IMR-90 (cell line): ENCODE measurements at regions not wholly inside any gene's neighbourhood (a gene's known extent, or its start where the extent isn't known, plus 50 kb on each side); places are given as distances from the start of the nearest gene placed in this dataset.

ENCODE experiments used
- ATAC-seq: fragments of 200-7000 bp; cut with Tn5 transposase; 2 replicates; pipeline ENCODE4 v1.9.1; 2020; ENCODE audit warnings: low read depth, mild to moderate bottlenecking, moderate library complexity
- BruUV-seq: library from RNA; stranded (reverse); fragments of 400-500 nt; replicated peaks from 2 replicates; lab custom pipeline; 2021; lab: Mats Ljungman, UMichigan
- CTCF ChIA-PET: fragments of 300-600 bp; formaldehyde crosslinking; extraction: SDS; loops from one replicate; lab custom pipeline; 2021; ENCODE audit warnings: antibody characterized with exemption; lab: Yijun Ruan, JAX
- POLR2A ChIA-PET: fragments of 300-600 bp; sonication (Branson Sonifier 250); formaldehyde crosslinking; loops from one replicate; lab custom pipeline; 2022; ENCODE audit warnings: antibody characterized with exemption; ENCODE audit not compliant: unreplicated experiment; lab: Charles Lee
- DNase-seq: peaks from one replicate; pipeline ENCODE4 v3.0.0; 2013
- H2AFZ ChIP-seq: replicated peaks from 2 replicates; pipeline ENCODE3; 2013; ENCODE audit warnings: low read length, mild to moderate bottlenecking; ENCODE audit not compliant: poor library complexity
- H2AK5ac ChIP-seq: 2 replicates; pipeline ENCODE4 v1.6.1; 2013; ENCODE audit warnings: low read depth, low read length, inconsistent platforms
- H2AK9ac ChIP-seq: replicated peaks from 2 replicates; pipeline ENCODE3; 2013; ENCODE audit warnings: mild to moderate bottlenecking, low read depth, low read length, moderate library complexity; ENCODE audit not compliant: poor library complexity
- H2BK120ac ChIP-seq: 2 replicates; pipeline ENCODE4 v1.6.1; 2013; ENCODE audit warnings: low read depth, low read length, inconsistent platforms
- H2BK15ac ChIP-seq: 3 replicates; pipeline ENCODE4 v1.6.1; 2013; ENCODE audit warnings: low read depth, low read length, inconsistent platforms
- H2BK20ac ChIP-seq: 2 replicates; pipeline ENCODE4 v1.6.1; 2013; ENCODE audit warnings: low read depth, mild to moderate bottlenecking, inconsistent platforms, low read length, moderate library complexity
- H2BK5ac ChIP-seq: 2 replicates; pipeline ENCODE4 v1.6.1; 2013; ENCODE audit warnings: mild to moderate bottlenecking, low read depth, low read length, inconsistent platforms; ENCODE audit not compliant: poor library complexity, severe bottlenecking
- H3K14ac ChIP-seq: replicated peaks from 2 replicates; pipeline ENCODE4 v1.6.1; 2013; ENCODE audit warnings: low read depth, low read length, inconsistent platforms
- H3K18ac ChIP-seq: 2 replicates; pipeline ENCODE4 v1.6.1; 2013; ENCODE audit warnings: low read depth, low read length, control low read depth
- H3K23ac ChIP-seq: 2 replicates; pipeline ENCODE4 v1.6.1; 2013; ENCODE audit warnings: low read depth, low read length, inconsistent platforms
- H3K27ac ChIP-seq: 2 replicates; pipeline ENCODE4 v1.5.1; 2013; ENCODE audit warnings: mild to moderate bottlenecking, control low read depth, low read length; ENCODE audit not compliant: insufficient read depth
- H3K27me3 ChIP-seq: 2 replicates; pipeline ENCODE4 v1.6.1; 2013; ENCODE audit warnings: low read length; ENCODE audit not compliant: control insufficient read depth, insufficient read depth
- H3K36me3 ChIP-seq: 2 replicates; pipeline ENCODE4 v1.6.1; 2013; ENCODE audit warnings: low read length, mixed read lengths; ENCODE audit not compliant: control insufficient read depth, insufficient read depth
- H3K4ac ChIP-seq: 2 replicates; pipeline ENCODE4 v1.6.1; 2013; ENCODE audit warnings: low read depth, low read length, inconsistent platforms
- H3K4me1 ChIP-seq: 2 replicates; pipeline ENCODE4 v1.6.1; 2013; ENCODE audit warnings: low read length, mixed read lengths; ENCODE audit not compliant: control insufficient read depth, insufficient read depth
- H3K4me2 ChIP-seq: 2 replicates; pipeline ENCODE4 v1.6.1; 2013; ENCODE audit warnings: low read depth, mild to moderate bottlenecking, control low read depth, low read length, moderate library complexity
- H3K4me3 ChIP-seq: 2 replicates; pipeline ENCODE4 v1.5.1; 2013; ENCODE audit warnings: low read depth, mild to moderate bottlenecking, control low read depth, low read length, moderate library complexity; ENCODE audit not compliant: insufficient read depth
- H3K56ac ChIP-seq: 2 replicates; pipeline ENCODE4 v1.6.1; 2013; ENCODE audit warnings: low read length, inconsistent platforms; ENCODE audit not compliant: insufficient read depth; ENCODE audit errors: extremely low read depth
- H3K79me1 ChIP-seq, 2 experiments: 2 replicates each; pipeline ENCODE4 v1.6.1; 2013; ENCODE audit warnings: low read length in 2 of 2, inconsistent platforms in 1 of 2, low read depth in 1 of 2
- H3K9ac ChIP-seq: 2 replicates; pipeline ENCODE4 v1.6.1; 2013; ENCODE audit warnings: low read depth, low read length, control low read depth
- H3K9me1 ChIP-seq: 2 replicates; pipeline ENCODE4 v1.6.1; 2013; ENCODE audit warnings: low read length, inconsistent platforms; ENCODE audit not compliant: insufficient read depth
- H3K9me3 ChIP-seq: 2 replicates; pipeline ENCODE4 v1.6.1; 2013; ENCODE audit warnings: low read length; ENCODE audit not compliant: control insufficient read depth, insufficient read depth
- H4K20me1 ChIP-seq: 2 replicates; pipeline ENCODE4 v1.6.1; 2013; ENCODE audit warnings: low read length, inconsistent platforms; ENCODE audit not compliant: insufficient read depth
- H4K5ac ChIP-seq: 2 replicates; pipeline ENCODE4 v1.6.1; 2013; ENCODE audit warnings: mild to moderate bottlenecking, low read depth, low read length, control low read depth
- H4K8ac ChIP-seq, 2 experiments: 2 replicates each; pipeline ENCODE4 v1.6.1; 2013; ENCODE audit warnings: low read depth in 2 of 2, low read length in 2 of 2, control low read depth in 1 of 2, inconsistent platforms in 1 of 2
- H4K91ac ChIP-seq: 2 replicates; pipeline ENCODE4 v1.6.1; 2013; ENCODE audit warnings: low read depth, low read length, inconsistent platforms; ENCODE audit not compliant: insufficient read depth
- CEBPB ChIP-seq: IDR thresholded peaks from 2 replicates; pipeline ENCODE4 v1.6.1; 2012; ENCODE audit warnings: low read depth, low read length, improper control_type of control experiment
- CHD1 ChIP-seq: IDR thresholded peaks from 2 replicates; pipeline ENCODE4 v1.6.1; 2012; ENCODE audit warnings: low read depth, low read length, improper control_type of control experiment
- FOS ChIP-seq: fragments of 150-350 bp; IDR thresholded peaks from 2 replicates; pipeline ENCODE4 v1.6.1; 2016; ENCODE audit warnings: low read depth, low read length
- MXI1 ChIP-seq: IDR thresholded peaks from 2 replicates; pipeline ENCODE4 v1.6.1; 2012; ENCODE audit warnings: low read depth, mild to moderate bottlenecking, low read length, moderate library complexity, borderline replicate concordance
- SMC3 ChIP-seq: fragments of 150-350 bp; IDR thresholded peaks from 2 replicates; pipeline ENCODE4 v1.6.1; 2016; ENCODE audit warnings: low read depth, mild to moderate bottlenecking, antibody characterized with exemption, low read length, moderate library complexity
- WGBS, 2 experiments: methylation state at CpG; one replicate each; pipeline versions ENCODE4 v1.1.5 to v1.1.7; 2013; ENCODE audit warnings: missing lambda C conversion rate in 2 of 2; ENCODE audit not compliant: insufficient read length in 1 of 2; ENCODE audit errors: extremely low coverage in 2 of 2; 5-methylcytosine and 5-hydroxymethylcytosine counted together
- dilution Hi-C: fragments of 300-500 bp; cut with HindIII; formaldehyde crosslinking; loops from one replicate; pipeline ENCODE4 v1.14.3; 2018; ENCODE audit warnings: low sequenced_read_pairs; ENCODE audit not compliant: unreplicated experiment
- in situ Hi-C: fragments of 300-500 bp; cut with MboI; formaldehyde crosslinking; loops from 3 replicates; pipeline ENCODE4 v1.14.3; 2019; ENCODE audit warnings: low sequenced_read_pairs, inconsistent platforms, mixed read lengths
- intact Hi-C: fragments of 100-400 bp; cut with micrococcal nuclease; formaldehyde crosslinking; loops from 2 replicates; pipeline ENCODE4 v1.10.0; 2022
- TF ChIP-seq, protein P1 (sequence below): fragments of 150-350 bp; IDR thresholded peaks from 2 replicates; pipeline ENCODE4 v1.6.1; 2016; ENCODE audit warnings: low read depth, mild to moderate bottlenecking, low read length, moderate library complexity, borderline replicate concordance

DNA sequence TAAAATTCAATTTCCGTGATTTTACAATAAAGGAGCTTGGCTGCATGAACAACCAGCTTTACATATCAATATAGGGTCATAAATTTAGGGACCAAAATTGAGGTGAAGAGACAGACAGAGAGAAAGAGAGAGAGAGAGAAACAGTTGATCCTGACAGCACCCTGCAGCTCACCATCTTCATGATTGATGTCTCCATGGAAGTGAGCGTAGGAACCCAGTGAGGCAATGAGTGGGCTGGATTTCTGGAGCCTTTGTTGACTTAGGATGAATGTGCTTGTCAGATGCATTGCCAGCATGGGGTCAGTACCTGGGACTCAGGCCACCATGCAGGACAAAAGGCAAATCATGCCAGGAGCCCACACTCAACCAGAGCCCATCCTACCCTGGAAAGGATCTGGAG lies 165.1 kb upstream of the SYNDIG1 start:
- Histone ChIP-seq H3K4me3 (no peak overlapping the region), H2BK15ac (no peak overlapping the region), H3K27me3 (no peaks in the 10 kb centered on the region), H3K14ac (no peak overlapping the region), H3K27ac (no peak overlapping the region), H2BK5ac (no peak overlapping the region), H3K56ac (no peak overlapping the region), H3K4ac (no peak overlapping the region), H2BK20ac (no peak overlapping the region), H2AK9ac (no peak overlapping the region), H2AK5ac (no peak overlapping the region), H4K91ac (no peak overlapping the region), H3K9ac (no peak overlapping the region), H3K36me3 (no peaks in the 10 kb centered on the region), H4K5ac (no peak overlapping the region), H3K79me1 (no peaks in the 10 kb centered on the region), H2AFZ (no peak overlapping the region), H4K20me1 (no peaks in the 10 kb centered on the region), H3K9me3 (no peaks in the 10 kb centered on the region), H3K9me1 (no peaks in the 10 kb centered on the region), H3K4me2 (no peak overlapping the region), H4K8ac (no peak overlapping the region), H3K4me1 (no peaks in the 10 kb centered on the region), H3K18ac (no peak overlapping the region), H3K23ac (no peak overlapping the region), H2BK120ac (no peak overlapping the region)
- in situ Hi-C loops (no loop called here), intact Hi-C loops (no loop called here), dilution Hi-C loops (no loop called here)
- DNase-seq (no peak), ATAC-seq (no peak)
- POLR2A ChIA-PET, result no interaction called here
- no CpG with 5 or more reads among the region's 2 CpGs for WGBS, 2 experiments
- CTCF ChIA-PET, result no interaction called here
- TF ChIP-seq, protein P1, sequence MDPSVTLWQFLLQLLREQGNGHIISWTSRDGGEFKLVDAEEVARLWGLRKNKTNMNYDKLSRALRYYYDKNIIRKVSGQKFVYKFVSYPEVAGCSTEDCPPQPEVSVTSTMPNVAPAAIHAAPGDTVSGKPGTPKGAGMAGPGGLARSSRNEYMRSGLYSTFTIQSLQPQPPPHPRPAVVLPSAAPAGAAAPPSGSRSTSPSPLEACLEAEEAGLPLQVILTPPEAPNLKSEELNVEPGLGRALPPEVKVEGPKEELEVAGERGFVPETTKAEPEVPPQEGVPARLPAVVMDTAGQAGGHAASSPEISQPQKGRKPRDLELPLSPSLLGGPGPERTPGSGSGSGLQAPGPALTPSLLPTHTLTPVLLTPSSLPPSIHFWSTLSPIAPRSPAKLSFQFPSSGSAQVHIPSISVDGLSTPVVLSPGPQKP, result no peak
- no peak for TF ChIP-seq CEBPB
- no peak for TF ChIP-seq MXI1
- no peak for TF ChIP-seq SMC3
- no peak for TF ChIP-seq CHD1
- TF ChIP-seq FOS, result no peak
- no TSS peak for BruUV-seq
